Thyroid gland (tissue), 4 donors: ENCODE measurements at regions not wholly inside any gene's neighbourhood (a gene's known extent, or its start where the extent isn't known, plus 50 kb on each side); places are given as distances from the start of the nearest gene placed in this dataset.

Source experiments
- DNase-seq, 2 donors: peaks; one replicate each; pipeline ENCODE4 v3.0.0-alpha.2; 2019
- H3K27ac ChIP-seq, 3 donors: fragments of 200-600 bp; sonication (generic); 1 replicate in 2 of 3; 2 replicates in 1 of 3; pipeline ENCODE4 v1.5.1; 2016 to 2019; ENCODE audit warnings: mild to moderate bottlenecking in 1 of 3, moderate library complexity in 1 of 3
- H3K27me3 ChIP-seq: fragments of 200-600 bp; sonication (generic); one replicate; pipeline ENCODE4 v1.5.1; 2019
- H3K36me3 ChIP-seq, 2 donors: fragments of 200-600 bp; sonication (generic); one replicate each; pipeline ENCODE4 v1.5.1; 2016 to 2019
- H3K4me1 ChIP-seq, 2 donors: fragments of 200-600 bp; sonication (generic); one replicate each; pipeline ENCODE4 v1.5.1; 2017 to 2019
- H3K4me3 ChIP-seq, 3 donors: fragments of 200-600 bp; sonication (generic); replicated peaks in 1 of 3; 1 replicate in 2 of 3; 2 replicates in 1 of 3; pipeline ENCODE4 v1.5.1; 2016; ENCODE audit warnings: mild to moderate bottlenecking in 1 of 3
- H3K9me3 ChIP-seq: fragments of 200-600 bp; sonication (generic); one replicate; pipeline ENCODE4 v1.5.1; 2017
- POLR2A ChIP-seq, 2 donors: fragments of 450-650 bp; IDR thresholded peaks; one replicate each; pipeline ENCODE4 v1.6.1; 2017; ENCODE audit warnings: antibody characterized with exemption in 2 of 2, mild to moderate bottlenecking in 2 of 2, moderate library complexity in 1 of 2
- WGBS, 2 donors: methylation state at CpG; one replicate each; pipeline ENCODE4 v1.1.5; 2017; 5-methylcytosine and 5-hydroxymethylcytosine counted together
- intact Hi-C: fragments of 100-400 bp; cut with DNase I; formaldehyde crosslinking; loops from one replicate; pipeline ENCODE4 v1.15.1; 2023
- TF ChIP-seq, protein P1 (sequence below), 6 experiments: fragments of 200-600 bp in 3 of 6; fragments of 450-650 bp in 3 of 6; sonication (generic) in 3 of 6; IDR thresholded peaks; one replicate each; pipeline ENCODE4 v1.5.1; 2016 to 2019; ENCODE audit warnings: antibody characterized with exemption in 6 of 6, mild to moderate bottlenecking in 2 of 6, inconsistent platforms in 1 of 6, moderate library complexity in 1 of 6

GRCh38 chr5:148910216-148910615 is 83.8 kb downstream of the ADRB2 start:
- Histone ChIP-seq H3K27me3 (no peaks in the 10 kb centered on the region), H3K4me3 (no peak overlapping the region), H3K36me3 (no peaks in the 10 kb centered on the region), H3K4me1 (peaks cover 0 to 13% of the 10 kb centered on the region in 2 donors), H3K9me3 (no peaks in the 10 kb centered on the region), H3K27ac (no peak overlapping the region)
- WGBS, 2 donors = 80 to 95% methylated on average over 4 of the region's 4 CpGs
- no peak for TF ChIP-seq POLR2A (IDR thresholded peaks at IDR 0.05)
- TF ChIP-seq, protein P1, sequence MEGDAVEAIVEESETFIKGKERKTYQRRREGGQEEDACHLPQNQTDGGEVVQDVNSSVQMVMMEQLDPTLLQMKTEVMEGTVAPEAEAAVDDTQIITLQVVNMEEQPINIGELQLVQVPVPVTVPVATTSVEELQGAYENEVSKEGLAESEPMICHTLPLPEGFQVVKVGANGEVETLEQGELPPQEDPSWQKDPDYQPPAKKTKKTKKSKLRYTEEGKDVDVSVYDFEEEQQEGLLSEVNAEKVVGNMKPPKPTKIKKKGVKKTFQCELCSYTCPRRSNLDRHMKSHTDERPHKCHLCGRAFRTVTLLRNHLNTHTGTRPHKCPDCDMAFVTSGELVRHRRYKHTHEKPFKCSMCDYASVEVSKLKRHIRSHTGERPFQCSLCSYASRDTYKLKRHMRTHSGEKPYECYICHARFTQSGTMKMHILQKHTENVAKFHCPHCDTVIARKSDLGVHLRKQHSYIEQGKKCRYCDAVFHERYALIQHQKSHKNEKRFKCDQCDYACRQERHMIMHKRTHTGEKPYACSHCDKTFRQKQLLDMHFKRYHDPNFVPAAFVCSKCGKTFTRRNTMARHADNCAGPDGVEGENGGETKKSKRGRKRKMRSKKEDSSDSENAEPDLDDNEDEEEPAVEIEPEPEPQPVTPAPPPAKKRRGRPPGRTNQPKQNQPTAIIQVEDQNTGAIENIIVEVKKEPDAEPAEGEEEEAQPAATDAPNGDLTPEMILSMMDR (IDR thresholded peaks at IDR 0.05) = no peak
- DNase-seq = no peak
- intact Hi-C loops = loop anchor here (10.0 kb wide), 1 partner anchor 95 kb away; no protein-coding TSS in a partner anchor

DNA sequence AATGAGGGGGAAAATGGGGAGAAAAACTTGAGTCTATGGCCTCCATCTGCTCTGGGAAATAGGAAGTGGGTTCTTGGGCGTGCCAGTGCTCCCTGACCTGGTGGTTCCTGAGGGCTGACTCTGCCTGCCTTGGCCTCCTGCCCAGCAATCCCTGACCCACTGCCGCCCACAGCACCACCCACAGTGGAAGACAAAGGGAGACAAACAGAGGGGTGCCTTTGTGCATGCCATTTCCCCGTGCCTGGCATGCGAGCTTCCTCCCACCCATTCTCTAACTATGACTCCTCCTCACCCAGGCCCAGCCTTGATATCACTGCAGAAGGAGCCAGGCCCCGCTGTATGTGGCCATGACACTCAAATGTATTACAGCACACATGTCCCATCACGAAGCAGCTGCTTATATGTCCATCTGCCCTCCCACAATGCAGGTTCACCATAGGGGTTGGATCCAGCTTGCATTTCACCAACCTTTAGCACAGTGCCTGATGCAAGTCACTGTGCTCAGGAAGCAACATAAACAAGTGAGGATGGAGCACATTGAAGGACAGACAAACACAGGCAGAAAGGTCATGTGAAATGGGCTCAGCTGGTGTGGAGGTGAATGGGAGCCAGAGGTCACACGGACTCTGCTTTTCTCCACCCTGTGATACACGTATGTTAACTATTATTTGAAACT is 84.4 kb downstream of the ADRB2 start:
- TF ChIP-seq POLR2A (IDR thresholded peaks at IDR 0.05) = no peak
- TF ChIP-seq, protein P1 (IDR thresholded peaks at IDR 0.05) = no peak
- WGBS, 2 donors = 70 to 78% methylated on average over 8 of the region's 8 CpGs
- no peak overlapping the region for H3K4me3 ChIP-seq
- H3K9me3 ChIP-seq = no peaks in the 10 kb centered on the region
- DNase-seq = no peak
- H3K27ac ChIP-seq = no peak overlapping the region
- intact Hi-C loops = loop anchor here (10.0 kb wide), 1 partner anchor 94 kb away; no protein-coding TSS in a partner anchor
- peaks cover 0 to 13% of the 10 kb centered on the region in 2 donors for H3K4me1 ChIP-seq
- H3K36me3 ChIP-seq = no peaks in the 10 kb centered on the region
- no peaks in the 10 kb centered on the region for H3K27me3 ChIP-seq

DNA sequence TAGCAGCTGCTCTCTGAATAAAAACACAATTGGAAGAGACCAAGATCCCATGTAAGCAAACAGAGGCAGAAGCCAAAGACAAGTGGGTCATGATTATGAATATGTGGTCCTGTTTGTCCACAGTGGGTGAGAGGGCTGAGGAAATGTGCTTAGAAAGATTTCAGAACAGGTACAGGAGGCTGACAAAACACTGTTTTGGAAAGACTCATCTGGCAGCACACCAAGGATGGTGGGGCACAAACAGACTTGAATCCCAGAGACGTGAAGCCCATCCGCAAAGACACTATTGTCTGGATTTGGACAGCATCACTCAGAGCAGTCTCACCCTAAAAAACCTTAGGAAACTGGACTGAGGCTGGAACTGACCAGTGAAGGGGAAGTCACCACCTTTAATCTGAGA is 85.0 kb downstream of the ADRB2 start:
- Histone ChIP-seq H3K27ac (no peak overlapping the region), H3K9me3 (no peaks in the 10 kb centered on the region), H3K36me3 (no peaks in the 10 kb centered on the region), H3K27me3 (no peaks in the 10 kb centered on the region), H3K4me3 (no peak overlapping the region), H3K4me1 (peaks cover 0 to 13% of the 10 kb centered on the region in 2 donors)
- 77 to 87% methylated on average over 2 of the region's 2 CpGs for WGBS, 2 donors
- DNase-seq = no peak
- intact Hi-C loops = loop anchor here (10.0 kb wide), 1 partner anchor 93 kb away; no protein-coding TSS in a partner anchor
- TF ChIP-seq POLR2A (IDR thresholded peaks at IDR 0.05) = no peak
- TF ChIP-seq, protein P1 (IDR thresholded peaks at IDR 0.05) = no peak

GRCh38 chr5:148912146-148912545 is 85.7 kb downstream of the ADRB2 start:
- no peaks in the 10 kb centered on the region for H3K36me3 ChIP-seq
- no peaks in the 10 kb centered on the region for H3K27me3 ChIP-seq
- H3K4me3 ChIP-seq = no peak overlapping the region
- 75 to 95% methylated on average over 1 of the region's 1 CpG for WGBS, 2 donors
- DNase-seq = no peak
- H3K9me3 ChIP-seq = no peaks in the 10 kb centered on the region
- H3K4me1 ChIP-seq = peaks cover 0 to 13% of the 10 kb centered on the region in 2 donors
- intact Hi-C loops = loop anchor here (10.0 kb wide), 1 partner anchor 93 kb away; no protein-coding TSS in a partner anchor
- TF ChIP-seq, protein P1 (IDR thresholded peaks at IDR 0.05) = no peak
- TF ChIP-seq POLR2A (IDR thresholded peaks at IDR 0.05) = no peak
- H3K27ac ChIP-seq = no peak overlapping the region

- Histone ChIP-seq H3K9me3 (no peaks in the 10 kb centered on the region), H3K4me3 (no peak overlapping the region), H3K27ac (no peak overlapping the region), H3K36me3 (no peaks in the 10 kb centered on the region), H3K27me3 (no peaks in the 10 kb centered on the region), H3K4me1 (peaks cover 0 to 13% of the 10 kb centered on the region in 2 donors)
- peak in 1 of 2 donors; percentile 39 for DNase-seq
- WGBS, 2 donors = 39 to 65% methylated on average over 9 of the region's 9 CpGs
- intact Hi-C loops = loop anchor here (10.0 kb wide), 1 partner anchor 92 kb away; no protein-coding TSS in a partner anchor
- no peak for TF ChIP-seq POLR2A (IDR thresholded peaks at IDR 0.05)
- TF ChIP-seq, protein P1 (IDR thresholded peaks at IDR 0.05) = peak in 4 of 6 experiments; percentile 11 to 47 (median 34)
These were observed 86.4 kb downstream of the ADRB2 start for GRCh38 chr5:148912714-148913398.
